Body of pancreas (tissue), 4 donors: ENCODE measurements at regions not wholly inside any gene's neighbourhood (a gene's known extent, or its start where the extent isn't known, plus 50 kb on each side); places are given as distances from the start of the nearest gene placed in this dataset.

Source experiments
- POLR2A ChIP-seq, 3 donors: fragments of 450-650 bp; IDR thresholded peaks; one replicate each; pipeline ENCODE4 v1.6.1; 2016; ENCODE audit warnings: antibody characterized with exemption in 3 of 3, mild to moderate bottlenecking in 2 of 3
- TF ChIP-seq, protein P1 (sequence below), 7 experiments: fragments of 450-650 bp in 4 of 7; fragments of 200-600 bp in 3 of 7; sonication (generic) in 3 of 7; IDR thresholded peaks; one replicate each; pipeline ENCODE4 v1.5.1; 2016 to 2019; ENCODE audit warnings: antibody characterized with exemption in 7 of 7

GRCh38 chr18:39209173-39209572, 1643.6 kb upstream of the CELF4 start:
- TF ChIP-seq POLR2A (IDR thresholded peaks at IDR 0.05), result no peak
- TF ChIP-seq, protein P1, sequence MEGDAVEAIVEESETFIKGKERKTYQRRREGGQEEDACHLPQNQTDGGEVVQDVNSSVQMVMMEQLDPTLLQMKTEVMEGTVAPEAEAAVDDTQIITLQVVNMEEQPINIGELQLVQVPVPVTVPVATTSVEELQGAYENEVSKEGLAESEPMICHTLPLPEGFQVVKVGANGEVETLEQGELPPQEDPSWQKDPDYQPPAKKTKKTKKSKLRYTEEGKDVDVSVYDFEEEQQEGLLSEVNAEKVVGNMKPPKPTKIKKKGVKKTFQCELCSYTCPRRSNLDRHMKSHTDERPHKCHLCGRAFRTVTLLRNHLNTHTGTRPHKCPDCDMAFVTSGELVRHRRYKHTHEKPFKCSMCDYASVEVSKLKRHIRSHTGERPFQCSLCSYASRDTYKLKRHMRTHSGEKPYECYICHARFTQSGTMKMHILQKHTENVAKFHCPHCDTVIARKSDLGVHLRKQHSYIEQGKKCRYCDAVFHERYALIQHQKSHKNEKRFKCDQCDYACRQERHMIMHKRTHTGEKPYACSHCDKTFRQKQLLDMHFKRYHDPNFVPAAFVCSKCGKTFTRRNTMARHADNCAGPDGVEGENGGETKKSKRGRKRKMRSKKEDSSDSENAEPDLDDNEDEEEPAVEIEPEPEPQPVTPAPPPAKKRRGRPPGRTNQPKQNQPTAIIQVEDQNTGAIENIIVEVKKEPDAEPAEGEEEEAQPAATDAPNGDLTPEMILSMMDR (IDR thresholded peaks at IDR 0.05), result no peak
